Esophagus muscularis mucosa (tissue), 3 donors: ENCODE measurements at regions not wholly inside any gene's neighbourhood (a gene's known extent, or its start where the extent isn't known, plus 50 kb on each side); places are given as distances from the start of the nearest gene placed in this dataset.

ENCODE experiments used
- CTCF ChIP-seq, 3 experiments: fragments of 200-600 bp in 2 of 3; fragments of 450-650 bp in 1 of 3; sonication (generic) in 2 of 3; IDR thresholded peaks; one replicate each; pipeline ENCODE4 v1.5.1; 2017 to 2019; ENCODE audit warnings: antibody characterized with exemption in 3 of 3, mild to moderate bottlenecking in 2 of 3, moderate library complexity in 1 of 3
- EP300 ChIP-seq: sonication (generic); formaldehyde crosslinking; IDR thresholded peaks from one replicate; pipeline ENCODE4 v1.6.1; 2017; ENCODE audit warnings: antibody characterized with exemption

GRCh38 chr9:1768561-1768960 is 246.6 kb upstream of the SMARCA2 start:
- TF ChIP-seq EP300: no peak
- no peak for TF ChIP-seq CTCF (IDR thresholded peaks at IDR 0.05)
